Tibial artery (tissue), 4 donors: ENCODE measurements at regions not wholly inside any gene's neighbourhood (a gene's known extent, or its start where the extent isn't known, plus 50 kb on each side); places are given as distances from the start of the nearest gene placed in this dataset.

Experiments
- DNase-seq, 2 donors: peaks; one replicate each; pipeline ENCODE4 v3.0.0-alpha.2; 2019
- H3K27ac ChIP-seq, 2 donors: fragments of 200-600 bp; sonication (generic) in 1 of 2; 1 replicate in 1 of 2; 2 replicates in 1 of 2; pipeline ENCODE4 v1.5.1; 2018 to 2019; ENCODE audit warnings: mild to moderate bottlenecking in 1 of 2
- H3K27me3 ChIP-seq, 2 donors: fragments of 200-600 bp; sonication (generic) in 1 of 2; one replicate each; pipeline versions ENCODE4 v1.5.1 to v1.6.0; 2016 to 2019
- H3K36me3 ChIP-seq, 3 donors: fragments of 200-600 bp; sonication (generic) in 2 of 3; one replicate each; pipeline ENCODE4 v1.5.1; 2016 to 2019; ENCODE audit warnings: mild to moderate bottlenecking in 2 of 3
- H3K4me1 ChIP-seq, 4 donors: fragments of 200-600 bp; sonication (generic) in 2 of 4; 1 replicate in 3 of 4; 2 replicates in 1 of 4; pipeline ENCODE4 v1.5.1; 2016 to 2019
- H3K4me3 ChIP-seq, 2 donors: fragments of 200-600 bp; sonication (generic) in 1 of 2; 1 replicate in 1 of 2; 2 replicates in 1 of 2; pipeline ENCODE4 v1.5.1; 2018 to 2019; ENCODE audit warnings: mild to moderate bottlenecking in 2 of 2
- H3K9me3 ChIP-seq, 3 donors: fragments of 200-600 bp; sonication (generic) in 1 of 3; one replicate each; pipeline ENCODE4 v1.5.1; 2016 to 2019
- intact Hi-C: fragments of 100-400 bp; cut with DNase I; formaldehyde crosslinking; loops from one replicate; pipeline ENCODE4 v1.15.0; 2023; ENCODE audit warnings: low total_unique reads
- TF ChIP-seq, protein P1 (sequence below), 2 experiments: fragments of 200-600 bp in 1 of 2; fragments of 450-650 bp in 1 of 2; IDR thresholded peaks; one replicate each; pipeline ENCODE4 v1.5.1; 2017 to 2019; ENCODE audit warnings: antibody characterized with exemption in 2 of 2, mild to moderate bottlenecking in 1 of 2, moderate library complexity in 1 of 2

DNA sequence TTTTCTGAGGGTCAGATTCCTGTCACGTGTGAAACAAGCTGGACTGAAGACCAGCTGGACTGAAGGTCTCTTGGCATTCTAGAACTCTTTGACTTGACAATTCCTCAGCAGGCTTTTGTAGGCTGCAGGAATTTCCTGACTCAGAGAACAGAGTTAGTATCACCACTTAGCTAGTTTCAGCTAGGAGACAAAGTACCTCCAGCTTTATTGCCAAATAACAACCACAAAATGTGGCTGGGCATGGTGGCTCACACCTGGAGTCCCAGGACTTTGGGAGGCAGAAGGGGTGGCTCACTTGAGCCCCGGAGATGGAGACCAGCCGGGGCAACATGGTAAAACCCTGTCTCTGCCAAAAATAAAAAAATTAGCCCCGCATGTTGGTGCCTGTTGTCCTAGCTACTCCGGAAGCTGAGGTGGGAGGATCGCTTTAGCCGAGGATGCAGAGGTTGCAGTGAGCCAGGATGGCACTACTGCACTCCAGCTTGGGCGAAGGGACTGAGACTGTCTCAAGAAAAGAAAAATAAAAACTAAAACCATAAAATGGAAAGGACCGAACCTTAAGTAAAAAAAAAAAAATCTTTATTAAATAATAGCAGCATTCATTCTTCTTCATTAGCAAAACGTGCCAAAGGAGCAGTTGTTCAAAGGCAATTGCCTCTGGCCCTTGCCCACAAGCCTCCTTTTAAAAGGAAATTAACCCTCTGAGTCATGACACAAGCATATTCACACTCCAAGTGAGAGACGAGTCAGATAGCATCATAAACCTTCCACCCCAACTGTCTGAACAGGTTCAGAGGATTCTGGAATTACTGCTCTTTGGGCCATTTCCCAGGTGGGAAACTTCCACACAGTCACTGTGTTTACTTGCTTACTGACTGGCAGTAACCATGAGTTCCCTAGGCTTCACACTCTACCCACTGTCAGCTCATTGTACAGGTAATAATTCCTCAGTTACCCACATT is 88.9 kb downstream of the MYL12B start:
- TF ChIP-seq, protein P1, sequence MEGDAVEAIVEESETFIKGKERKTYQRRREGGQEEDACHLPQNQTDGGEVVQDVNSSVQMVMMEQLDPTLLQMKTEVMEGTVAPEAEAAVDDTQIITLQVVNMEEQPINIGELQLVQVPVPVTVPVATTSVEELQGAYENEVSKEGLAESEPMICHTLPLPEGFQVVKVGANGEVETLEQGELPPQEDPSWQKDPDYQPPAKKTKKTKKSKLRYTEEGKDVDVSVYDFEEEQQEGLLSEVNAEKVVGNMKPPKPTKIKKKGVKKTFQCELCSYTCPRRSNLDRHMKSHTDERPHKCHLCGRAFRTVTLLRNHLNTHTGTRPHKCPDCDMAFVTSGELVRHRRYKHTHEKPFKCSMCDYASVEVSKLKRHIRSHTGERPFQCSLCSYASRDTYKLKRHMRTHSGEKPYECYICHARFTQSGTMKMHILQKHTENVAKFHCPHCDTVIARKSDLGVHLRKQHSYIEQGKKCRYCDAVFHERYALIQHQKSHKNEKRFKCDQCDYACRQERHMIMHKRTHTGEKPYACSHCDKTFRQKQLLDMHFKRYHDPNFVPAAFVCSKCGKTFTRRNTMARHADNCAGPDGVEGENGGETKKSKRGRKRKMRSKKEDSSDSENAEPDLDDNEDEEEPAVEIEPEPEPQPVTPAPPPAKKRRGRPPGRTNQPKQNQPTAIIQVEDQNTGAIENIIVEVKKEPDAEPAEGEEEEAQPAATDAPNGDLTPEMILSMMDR (IDR thresholded peaks at IDR 0.05) = no peak
- no peak overlapping the region for H3K27ac ChIP-seq
- no peaks in the 10 kb centered on the region for H3K9me3 ChIP-seq
- H3K27me3 ChIP-seq = no peaks in the 10 kb centered on the region
- intact Hi-C loops = no loop called here
- H3K4me3 ChIP-seq = no peak overlapping the region
- H3K36me3 ChIP-seq = no peaks in the 10 kb centered on the region
- DNase-seq = no peak
- no peaks in the 10 kb centered on the region for H3K4me1 ChIP-seq

DNA sequence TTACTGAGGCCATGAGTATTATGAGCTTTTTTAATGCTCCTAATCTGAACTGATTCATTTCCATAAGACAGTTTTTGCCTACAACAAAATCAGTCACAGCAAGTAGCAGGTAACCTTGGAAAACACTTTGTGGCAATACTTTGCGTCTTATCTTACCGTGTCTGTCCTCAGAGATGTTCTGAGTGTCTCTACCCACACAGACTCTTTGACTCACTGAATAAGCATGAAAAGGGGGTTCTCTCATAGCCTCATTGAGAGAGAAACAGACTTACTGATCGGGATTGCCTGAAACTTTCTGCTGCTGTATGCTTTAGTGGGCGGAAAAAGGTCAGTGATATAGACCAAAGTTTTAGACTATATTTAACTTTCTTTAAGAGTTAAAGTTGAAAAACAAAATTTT is 92.6 kb downstream of the MYL12B start:
- intact Hi-C loops = no loop called here

DNA sequence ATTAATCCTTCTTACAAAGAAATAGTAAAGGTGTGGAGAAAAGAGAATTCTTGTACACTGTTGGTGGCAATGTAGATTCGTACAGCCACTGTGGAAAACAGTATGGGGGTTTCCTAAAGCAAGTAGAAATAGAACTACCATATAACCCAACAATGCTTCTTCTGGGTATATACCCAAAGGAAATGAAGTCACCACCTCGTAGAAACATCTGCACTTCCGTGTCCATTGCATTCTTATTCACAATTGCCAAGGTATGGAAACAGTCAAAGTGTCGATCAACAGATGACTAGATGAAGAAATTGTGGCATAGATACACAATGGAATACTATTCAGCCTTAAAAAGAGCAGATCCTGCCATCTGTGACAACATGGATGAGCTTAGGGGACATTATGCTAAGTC is 93.4 kb upstream of the TGIF1 start:
- no peaks in the 10 kb centered on the region for H3K36me3 ChIP-seq
- H3K9me3 ChIP-seq = no peaks in the 10 kb centered on the region
- intact Hi-C loops = no loop called here
- no peak for DNase-seq
- no peak overlapping the region for H3K27ac ChIP-seq
- TF ChIP-seq, protein P1 (IDR thresholded peaks at IDR 0.05) = no peak
- no peaks in the 10 kb centered on the region for H3K4me1 ChIP-seq
- H3K27me3 ChIP-seq = no peaks in the 10 kb centered on the region
- no peak overlapping the region for H3K4me3 ChIP-seq

More for the DNA sequence above, 92.6 kb downstream of the MYL12B start:
- TF ChIP-seq, protein P1 (IDR thresholded peaks at IDR 0.05) = no peak
- Histone ChIP-seq H3K27me3 (no peaks in the 10 kb centered on the region), H3K4me1 (no peaks in the 10 kb centered on the region), H3K4me3 (no peak overlapping the region), H3K36me3 (no peaks in the 10 kb centered on the region), H3K9me3 (no peaks in the 10 kb centered on the region), H3K27ac (no peak overlapping the region)
- no peak for DNase-seq

DNA sequence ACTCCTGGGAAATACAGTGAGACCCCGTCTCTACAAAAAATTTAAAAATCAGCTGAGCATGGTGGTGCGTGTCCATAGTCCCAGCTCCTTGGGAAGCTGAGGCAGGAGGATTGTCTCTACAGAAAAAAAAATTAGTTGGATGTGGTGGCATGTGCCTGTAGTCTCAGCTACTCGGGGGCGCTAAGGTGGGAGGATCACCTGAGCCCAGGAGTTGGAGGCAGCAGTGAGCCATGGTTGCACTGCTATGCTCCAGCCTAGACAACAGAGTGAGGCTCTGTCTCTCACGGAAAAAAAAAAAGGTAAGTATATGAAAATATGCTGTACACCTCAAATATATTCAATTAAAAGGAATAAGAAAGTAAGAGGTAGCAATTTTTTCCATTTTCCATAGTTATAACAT is 92.5 kb upstream of the TGIF1 start:
- TF ChIP-seq, protein P1 (IDR thresholded peaks at IDR 0.05) = no peak
- no peak for DNase-seq
- Histone ChIP-seq H3K27ac (no peak overlapping the region), H3K27me3 (no peaks in the 10 kb centered on the region), H3K36me3 (no peaks in the 10 kb centered on the region), H3K4me3 (no peak overlapping the region), H3K4me1 (no peaks in the 10 kb centered on the region), H3K9me3 (no peaks in the 10 kb centered on the region)
- intact Hi-C loops = no loop called here

DNA sequence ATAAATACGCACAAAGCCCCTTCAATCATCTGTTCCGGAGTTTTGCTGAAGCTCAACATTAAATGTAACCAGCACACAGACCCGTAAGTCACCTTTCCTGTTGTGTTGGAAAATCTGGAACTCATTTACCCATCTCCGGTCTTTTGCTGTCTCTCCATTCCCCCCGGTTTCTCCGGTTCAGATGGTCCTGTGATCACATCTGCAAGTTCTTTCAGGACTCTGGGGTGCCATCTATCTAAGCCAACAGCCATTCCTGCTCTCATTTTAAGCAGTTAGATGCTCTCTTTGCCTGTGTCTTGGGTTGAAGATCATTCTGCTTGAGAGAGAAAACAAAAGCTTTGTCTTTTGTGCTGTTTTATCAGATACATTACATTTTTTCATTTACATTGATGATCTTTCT is 91.7 kb upstream of the TGIF1 start:
- Histone ChIP-seq H3K4me3 (no peak overlapping the region), H3K27me3 (no peaks in the 10 kb centered on the region), H3K9me3 (no peaks in the 10 kb centered on the region), H3K36me3 (no peaks in the 10 kb centered on the region), H3K4me1 (no peaks in the 10 kb centered on the region), H3K27ac (no peak overlapping the region)
- intact Hi-C loops = no loop called here
- DNase-seq = no peak
- TF ChIP-seq, protein P1 (IDR thresholded peaks at IDR 0.05) = no peak
